SK-N-MC (cell line): ENCODE measurements at regions not wholly inside any gene's neighbourhood (a gene's known extent, or its start where the extent isn't known, plus 50 kb on each side); places are given as distances from the start of the nearest gene placed in this dataset.

ENCODE experiments used
- DNase-seq: peaks from one replicate; pipeline ENCODE4 v3.0.0-alpha.2; 2011; ENCODE audit warnings: low read depth, low spot score
- H3K27ac ChIP-seq: fragments of 200-600 bp; sonication (generic); 2 replicates; pipeline ENCODE4 v1.5.1; 2016; ENCODE audit warnings: mixed run types
- H3K36me3 ChIP-seq: fragments of 200-600 bp; sonication (generic); 2 replicates; pipeline ENCODE4 v1.6.1; 2017; ENCODE audit warnings: antibody characterized with exemption, low read length, mixed read lengths; ENCODE audit not compliant: insufficient read depth
- H3K4me3 ChIP-seq: fragments of 200-600 bp; sonication (generic); 2 replicates; pipeline ENCODE4 v1.5.1; 2016
- H3K9ac ChIP-seq: fragments of 200-600 bp; sonication (generic); 2 replicates; pipeline ENCODE4 v1.8.0; 2017; ENCODE audit warnings: mixed run types, mixed read lengths; ENCODE audit not compliant: insufficient read length
- H3K9me3 ChIP-seq: fragments of 200-600 bp; sonication (generic); 2 replicates; pipeline ENCODE4 v1.6.1; 2017; ENCODE audit warnings: low read depth, mild to moderate bottlenecking, antibody characterized with exemption, low read length, moderate library complexity, mixed read lengths
- EZH2 ChIP-seq: fragments of 200-600 bp; sonication (generic); IDR thresholded peaks from one replicate; pipeline ENCODE4 v1.6.1; 2017; ENCODE audit warnings: antibody characterized with exemption
- FOXP2 ChIP-seq: optimal IDR thresholded peaks from 2 replicates; pipeline ENCODE3; 2011; ENCODE audit warnings: mild to moderate bottlenecking, moderate library complexity; ENCODE audit not compliant: insufficient read depth; ENCODE audit errors: extremely low read length, control extremely low read depth
- POLR2AphosphoS5 ChIP-seq: IDR thresholded peaks from 2 replicates; pipeline ENCODE4 v1.6.1; 2012; ENCODE audit warnings: mild to moderate bottlenecking, low read depth, low read length, borderline replicate concordance

DNA sequence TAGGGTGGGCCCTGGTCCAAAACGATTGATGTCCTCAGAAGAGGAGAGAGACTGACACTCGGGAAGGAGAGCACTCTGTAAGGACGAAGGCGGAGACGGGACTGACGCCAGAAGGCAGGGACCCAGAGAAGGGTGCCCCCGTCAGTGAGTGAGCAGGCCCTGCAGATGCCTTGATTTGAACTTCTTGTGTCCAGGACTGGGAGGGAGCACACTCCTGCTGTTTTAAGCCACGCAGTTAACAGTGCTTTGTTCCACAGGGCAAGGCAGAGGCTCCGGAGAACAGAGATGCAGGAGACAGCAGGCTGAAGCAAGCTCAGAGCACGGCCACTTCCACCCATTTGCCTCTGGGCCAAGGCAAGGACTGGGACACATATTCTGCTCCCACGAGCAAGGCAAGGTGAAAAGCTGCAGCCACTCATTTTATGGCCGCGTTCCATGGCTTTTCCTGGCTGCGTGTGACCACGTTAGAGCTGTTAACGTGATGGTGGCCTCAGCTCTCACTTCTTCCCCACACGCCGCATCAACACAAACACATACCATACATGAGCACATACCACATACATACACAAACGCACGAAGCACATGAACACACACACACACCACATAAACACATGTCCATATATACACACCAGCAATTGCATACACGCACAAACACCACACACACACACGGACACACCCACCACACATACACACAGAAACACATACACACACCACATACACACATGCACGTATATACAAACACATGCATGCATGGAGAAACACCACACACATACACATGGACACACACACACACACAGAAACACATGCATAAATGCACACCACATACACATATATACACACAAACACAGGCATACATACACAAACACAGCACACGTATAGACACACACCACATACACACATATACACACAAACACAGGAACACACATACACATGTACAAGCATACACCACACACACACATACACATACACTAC lies 521.0 kb upstream of the MYT1L start:
- Histone ChIP-seq H3K27ac (no peak overlapping the region), H3K9me3 (no peaks in the 10 kb centered on the region), H3K36me3 (no peaks in the 10 kb centered on the region), H3K4me3 (no peak overlapping the region), H3K9ac (no peak overlapping the region)
- DNase-seq, result no peak
- no peak for TF ChIP-seq POLR2AphosphoS5
- no peak for TF ChIP-seq EZH2
- no peak for TF ChIP-seq FOXP2

DNA sequence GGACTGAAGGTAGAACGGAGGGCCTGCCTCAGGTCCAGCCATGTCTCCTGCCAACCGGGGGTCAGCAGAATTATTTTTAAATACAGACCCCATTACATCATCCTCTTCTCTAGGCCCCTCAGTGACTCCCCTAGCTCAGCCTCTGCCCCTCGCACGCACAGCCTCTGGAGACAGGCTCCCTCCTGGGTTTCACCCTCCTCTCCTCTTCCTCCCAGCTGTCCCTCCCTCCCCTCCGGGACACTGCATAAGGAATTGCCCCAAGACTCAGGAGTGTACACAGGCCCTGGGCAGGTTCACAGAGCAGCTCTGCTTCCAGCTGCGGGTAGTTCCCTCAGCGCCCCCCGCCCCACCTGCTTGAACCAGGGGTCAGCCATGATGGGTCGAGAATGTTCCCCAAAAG lies 520.2 kb upstream of the MYT1L start:
- Histone ChIP-seq H3K36me3 (no peaks in the 10 kb centered on the region), H3K4me3 (no peak overlapping the region), H3K27ac (no peak overlapping the region), H3K9me3 (no peaks in the 10 kb centered on the region), H3K9ac (no peak overlapping the region)
- DNase-seq, result no peak
- TF ChIP-seq POLR2AphosphoS5 (no peak), EZH2 (no peak), FOXP2 (no peak)

GRCh38 chr2:2850859-2851258 lies 519.8 kb upstream of the MYT1L start:
- Histone ChIP-seq H3K4me3 (no peak overlapping the region), H3K27ac (no peak overlapping the region), H3K9ac (no peak overlapping the region), H3K36me3 (no peaks in the 10 kb centered on the region), H3K9me3 (no peaks in the 10 kb centered on the region)
- TF ChIP-seq POLR2AphosphoS5 (no peak), FOXP2 (no peak), EZH2 (no peak)
- DNase-seq, result no peak

GRCh38 chr2:2850218-2850755 lies 519.2 kb upstream of the MYT1L start:
- no peak overlapping the region for H3K4me3 ChIP-seq
- H3K9ac ChIP-seq, result no peak overlapping the region
- DNase-seq, result no peak
- no peak overlapping the region for H3K27ac ChIP-seq
- TF ChIP-seq POLR2AphosphoS5 (no peak), FOXP2 (no peak), EZH2 (no peak)
- H3K9me3 ChIP-seq, result no peaks in the 10 kb centered on the region
- no peaks in the 10 kb centered on the region for H3K36me3 ChIP-seq

DNA sequence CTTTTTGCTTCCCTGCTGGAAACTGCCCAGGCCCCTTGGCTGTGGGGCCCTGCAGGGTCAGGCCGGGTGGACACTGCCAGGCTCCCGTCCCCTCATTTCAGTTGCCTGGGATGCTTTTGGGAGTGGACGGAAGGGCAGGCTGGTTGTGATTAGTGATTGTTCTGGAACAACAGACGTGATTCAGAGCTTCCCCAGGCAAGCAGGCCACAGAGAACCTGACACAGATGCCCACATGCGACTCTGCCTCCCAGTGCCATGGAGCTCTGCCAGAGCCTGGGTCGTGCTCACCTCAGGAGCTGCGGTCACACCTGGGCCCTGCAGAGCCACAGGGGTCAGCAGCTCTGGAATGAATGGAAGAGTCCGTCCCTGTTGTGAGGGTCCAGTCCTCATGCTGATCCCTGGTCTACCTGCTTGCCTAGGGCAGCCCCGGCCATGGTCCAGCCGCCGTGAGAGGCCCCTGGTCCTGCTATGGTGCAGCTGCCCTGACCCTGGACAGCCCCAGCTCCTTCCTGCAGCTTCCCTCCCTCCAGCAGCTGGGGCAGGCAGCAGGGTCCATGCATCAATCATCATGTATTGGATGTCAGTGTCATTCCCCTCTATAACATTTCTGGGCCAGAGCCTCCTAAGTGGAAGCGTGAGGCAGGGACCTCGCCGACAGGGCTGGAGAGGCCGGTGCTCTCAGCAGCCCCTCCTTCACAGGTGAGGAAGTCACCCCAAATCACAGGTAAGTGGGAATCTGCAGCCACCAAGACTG lies 518.6 kb upstream of the MYT1L start:
- H3K9ac ChIP-seq, result no peak overlapping the region
- no peak overlapping the region for H3K27ac ChIP-seq
- DNase-seq, result no peak
- no peaks in the 10 kb centered on the region for H3K9me3 ChIP-seq
- TF ChIP-seq POLR2AphosphoS5, result no peak
- no peak for TF ChIP-seq FOXP2
- no peak for TF ChIP-seq EZH2
- no peaks in the 10 kb centered on the region for H3K36me3 ChIP-seq
- no peak overlapping the region for H3K4me3 ChIP-seq

- Histone ChIP-seq H3K27ac (no peak overlapping the region), H3K4me3 (no peak overlapping the region), H3K9me3 (no peaks in the 10 kb centered on the region), H3K9ac (no peak overlapping the region), H3K36me3 (no peaks in the 10 kb centered on the region)
- no peak for DNase-seq
- TF ChIP-seq FOXP2 (no peak), EZH2 (no peak), POLR2AphosphoS5 (no peak)
Observed at GRCh38 chr2:2848621-2849333, 517.7 kb upstream of the MYT1L start.

DNA sequence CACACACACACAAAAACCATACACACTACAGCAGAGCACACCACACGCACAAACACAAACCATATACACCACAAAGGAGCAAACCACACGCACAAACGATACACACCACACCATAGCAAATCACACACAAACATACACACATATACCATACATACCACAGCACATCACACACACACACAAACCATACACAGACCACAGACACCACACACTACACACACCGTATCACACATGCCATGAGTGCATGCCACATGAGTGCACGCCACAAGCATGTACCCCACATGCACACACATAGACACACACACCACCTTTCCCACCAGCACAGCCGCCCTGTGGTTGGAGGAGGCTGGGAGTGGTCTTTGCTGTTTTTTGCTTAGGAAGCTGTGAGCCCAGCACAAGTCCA lies 517.1 kb upstream of the MYT1L start:
- H3K9ac ChIP-seq, result no peak overlapping the region

GRCh38 chr2:2847209-2847676 lies 516.2 kb upstream of the MYT1L start:
- Histone ChIP-seq H3K9ac (no peak overlapping the region), H3K4me3 (no peak overlapping the region), H3K27ac (no peak overlapping the region), H3K36me3 (no peaks in the 10 kb centered on the region), H3K9me3 (no peaks in the 10 kb centered on the region)
- no peak for TF ChIP-seq EZH2
- TF ChIP-seq FOXP2, result no peak
- TF ChIP-seq POLR2AphosphoS5, result no peak
- no peak for DNase-seq

More for the DNA sequence above, 517.1 kb upstream of the MYT1L start:
- no peaks in the 10 kb centered on the region for H3K36me3 ChIP-seq
- TF ChIP-seq FOXP2 (no peak), POLR2AphosphoS5 (no peak), EZH2 (no peak)
- no peaks in the 10 kb centered on the region for H3K9me3 ChIP-seq
- DNase-seq, result no peak
- no peak overlapping the region for H3K4me3 ChIP-seq
- no peak overlapping the region for H3K27ac ChIP-seq
